ENCODE measurements at regions not wholly inside any gene's neighbourhood (a gene's known extent, or its start where the extent isn't known, plus 50 kb on each side); places are given as distances from the start of the nearest gene placed in this dataset.

- Mint-ChIP-seq H3K27me3 (ENCODE audit: low read depth) (no peaks in the 10 kb centered on the region), H3K9me3 (ENCODE audit: low read depth) (no peaks in the 10 kb centered on the region), H3K27ac (ENCODE audit: unreplicated experiment) (no peak overlapping the region), H3K4me1 (ENCODE audit: low read depth) (no peaks in the 10 kb centered on the region), H3K4me3 (ENCODE audit: unreplicated experiment) (no peak overlapping the region), H3K36me3 (ENCODE audit: low read depth) (no peaks in the 10 kb centered on the region)
- DNase-seq (ENCODE audit: low spot score): no peak
- no peak for TF ChIP-seq CTCF (IDR thresholded peaks at IDR 0.05)
Observed at GRCh38 chr13:53405616-53406015, 377.0 kb downstream of the OLFM4 start.

- no peak for DNase-seq (ENCODE audit: low spot score)
- Mint-ChIP-seq H3K27ac (ENCODE audit: unreplicated experiment) (no peak overlapping the region), H3K36me3 (ENCODE audit: low read depth) (no peaks in the 10 kb centered on the region), H3K27me3 (ENCODE audit: low read depth) (no peaks in the 10 kb centered on the region), H3K4me3 (ENCODE audit: unreplicated experiment) (no peak overlapping the region), H3K9me3 (ENCODE audit: low read depth) (no peaks in the 10 kb centered on the region), H3K4me1 (ENCODE audit: low read depth) (no peaks in the 10 kb centered on the region)
- no peak for TF ChIP-seq CTCF (IDR thresholded peaks at IDR 0.05)
Observed at GRCh38 chr13:53408306-53408705, 379.7 kb downstream of the OLFM4 start.

- no peaks in the 10 kb centered on the region for H3K27me3 Mint-ChIP-seq (ENCODE audit: low read depth)
- no peaks in the 10 kb centered on the region for H3K9me3 Mint-ChIP-seq (ENCODE audit: low read depth)
- H3K4me1 Mint-ChIP-seq (ENCODE audit: low read depth): no peaks in the 10 kb centered on the region
- TF ChIP-seq CTCF (IDR thresholded peaks at IDR 0.05): no peak
- DNase-seq (ENCODE audit: low spot score): peak; percentile 77
- no peak overlapping the region for H3K27ac Mint-ChIP-seq (ENCODE audit: unreplicated experiment)
- no peak overlapping the region for H3K4me3 Mint-ChIP-seq (ENCODE audit: unreplicated experiment)
- H3K36me3 Mint-ChIP-seq (ENCODE audit: low read depth): no peaks in the 10 kb centered on the region
Observed at GRCh38 chr13:53408847-53409568, 380.4 kb downstream of the OLFM4 start.

- H3K9me3 Mint-ChIP-seq (ENCODE audit: low read depth): no peaks in the 10 kb centered on the region
- H3K4me1 Mint-ChIP-seq (ENCODE audit: low read depth): no peaks in the 10 kb centered on the region
Observed at GRCh38 chr13:53411463-53411862, 382.9 kb downstream of the OLFM4 start.

GRCh38 chr13:53415135-53415534 is 386.5 kb downstream of the OLFM4 start:
- no peaks in the 10 kb centered on the region for H3K36me3 Mint-ChIP-seq (ENCODE audit: low read depth)
- no peak for DNase-seq (ENCODE audit: low spot score)
- H3K9me3 Mint-ChIP-seq (ENCODE audit: low read depth): peaks cover 2% of the 10 kb centered on the region
- H3K4me1 Mint-ChIP-seq (ENCODE audit: low read depth): no peaks in the 10 kb centered on the region
- no peak for TF ChIP-seq CTCF (IDR thresholded peaks at IDR 0.05)
- no peak overlapping the region for H3K27ac Mint-ChIP-seq (ENCODE audit: unreplicated experiment)
- no peak overlapping the region for H3K4me3 Mint-ChIP-seq (ENCODE audit: unreplicated experiment)
- no peaks in the 10 kb centered on the region for H3K27me3 Mint-ChIP-seq (ENCODE audit: low read depth)

More at GRCh38 chr13:53411463-53411862, 382.9 kb downstream of the OLFM4 start:
- no peaks in the 10 kb centered on the region for H3K36me3 Mint-ChIP-seq (ENCODE audit: low read depth)
- TF ChIP-seq CTCF (IDR thresholded peaks at IDR 0.05): no peak
- no peak for DNase-seq (ENCODE audit: low spot score)
- H3K27me3 Mint-ChIP-seq (ENCODE audit: low read depth): no peaks in the 10 kb centered on the region
- H3K27ac Mint-ChIP-seq (ENCODE audit: unreplicated experiment): no peak overlapping the region
- no peak overlapping the region for H3K4me3 Mint-ChIP-seq (ENCODE audit: unreplicated experiment)

Measured in chondrocyte (in vitro differentiated cells).